K562 (cell line): ENCODE measurements at regions not wholly inside any gene's neighbourhood (a gene's known extent, or its start where the extent isn't known, plus 50 kb on each side); places are given as distances from the start of the nearest gene placed in this dataset.

Experiments used
- ATAC-seq: fragments of 200-7000 bp; cut with Tn5 transposase; 3 replicates; pipeline ENCODE4 v1.9.1; 2020; ENCODE audit warnings: moderate library complexity
- BruUV-seq: library from RNA; stranded (reverse); fragments of 400-500 nt; replicated peaks from 2 replicates; lab custom pipeline; 2021; lab: Mats Ljungman, UMichigan
- CTCF ChIA-PET: fragments of 300-600 bp; formaldehyde crosslinking; extraction: SDS; loops from one replicate; lab custom pipeline; 2021; ENCODE audit warnings: low intra/inter-chr PET ratio; lab: Yijun Ruan, JAX
- POLR2A ChIA-PET: fragments of 300-600, 350-650 bp; sonication (Branson Sonifier 250); formaldehyde crosslinking; extraction: SDS; loops from one replicate; lab custom pipeline; 2021; ENCODE audit warnings: antibody characterized with exemption, inconsistent platforms; lab: Yijun Ruan, JAX
- DNase-seq, 4 experiments: peaks; one replicate each; pipeline versions ENCODE4 v3.0.0 to v3.0.0-alpha.2; 2011 to 2018; ENCODE audit warnings: low spot score in 3 of 4, mixed read lengths in 3 of 4; ENCODE audit errors: extremely low read depth in 1 of 4
- FAIRE-seq: peaks from 2 replicates; lab custom pipeline; 2011; peaks lifted over from hg19 to GRCh38; lab: Jason Lieb, UNC
- H2AFZ ChIP-seq: 2 replicates; pipeline ENCODE4 v1.6.0; 2011; ENCODE audit warnings: low read depth, low read length, control low read depth, inconsistent platforms
- H3K27ac ChIP-seq: fragments of 200-600 bp; 3 replicates; pipeline ENCODE4 v1.8.0; 2011; ENCODE audit warnings: low read depth, mild to moderate bottlenecking, control low read depth, inconsistent platforms, low read length, moderate library complexity, mixed read lengths; ENCODE audit errors: extremely low read depth
- H3K27me3 ChIP-seq, 2 experiments: fragments of 300-600 bp in 1 of 2; 2 replicates in 1 of 2; 3 replicates in 1 of 2; pipeline versions ENCODE4 v1.6.0 to v1.8.0; 2011; ENCODE audit warnings: inconsistent platforms in 2 of 2, low read length in 2 of 2, mild to moderate bottlenecking in 1 of 2, mixed read lengths in 1 of 2, moderate library complexity in 1 of 2; ENCODE audit not compliant: control insufficient read depth in 2 of 2, insufficient read depth in 2 of 2
- H3K36me3 ChIP-seq: fragments of 300-600 bp; 3 replicates; pipeline ENCODE4 v1.8.0; 2011; ENCODE audit warnings: mild to moderate bottlenecking, low read length, inconsistent platforms; ENCODE audit not compliant: control insufficient read depth, insufficient read depth
- H3K4me1 ChIP-seq, 2 experiments: fragments of 200-600 bp in 1 of 2; replicated peaks in 1 of 2; 2 replicates in 1 of 2; 3 replicates in 1 of 2; pipeline versions ENCODE4 v1.5.1 to v1.8.0; 2011; ENCODE audit warnings: inconsistent platforms in 2 of 2, low read length in 2 of 2, mild to moderate bottlenecking in 1 of 2, mixed read lengths in 1 of 2, moderate library complexity in 1 of 2; ENCODE audit not compliant: control insufficient read depth in 2 of 2, insufficient read depth in 2 of 2
- H3K4me2 ChIP-seq: 2 replicates; pipeline ENCODE4 v1.6.1; 2011; ENCODE audit warnings: low read length, control low read depth, inconsistent platforms, mixed read lengths; ENCODE audit not compliant: insufficient read depth
- H3K4me3 ChIP-seq: fragments of 200-600 bp; sonication (generic), shearing (Covaris generic); 2 replicates; pipeline ENCODE4 v1.5.1; 2016; ENCODE audit warnings: control low read depth, inconsistent platforms
- H3K79me2 ChIP-seq: fragments of 200-600 bp; 3 replicates; pipeline ENCODE4 v1.8.0; 2011; ENCODE audit warnings: low read length, inconsistent platforms; ENCODE audit not compliant: control insufficient read depth, insufficient read depth
- H3K9ac ChIP-seq, 2 experiments: 2 replicates each; pipeline versions ENCODE4 v1.6.0 to v1.6.1; 2011; ENCODE audit warnings: low read depth in 2 of 2, low read length in 2 of 2, control low read depth in 1 of 2, inconsistent platforms in 1 of 2, mild to moderate bottlenecking in 1 of 2, mixed read lengths in 1 of 2; ENCODE audit not compliant: insufficient read depth in 1 of 2
- H3K9me1 ChIP-seq: one replicate; pipeline ENCODE4 v1.6.0; 2011; ENCODE audit warnings: inconsistent platforms, mild to moderate bottlenecking, low read length, moderate library complexity; ENCODE audit not compliant: control insufficient read depth, insufficient read depth
- H3K9me3 ChIP-seq: replicated peaks from 2 replicates; pipeline ENCODE4 v1.5.1; 2011; ENCODE audit warnings: low read depth, low read length, inconsistent platforms; ENCODE audit not compliant: control insufficient read depth, insufficient read depth
- H4K20me1 ChIP-seq: replicated peaks from 2 replicates; pipeline ENCODE4 v1.6.1; 2011; ENCODE audit warnings: low read length, inconsistent platforms, mixed read lengths; ENCODE audit not compliant: control insufficient read depth, insufficient read depth
- CBFA2T3 ChIP-seq: fragments of 450-650 bp; IDR thresholded peaks from 2 replicates; pipeline ENCODE4 v1.6.1; 2017
- CEBPB ChIP-seq: fragments of 450-650 bp; IDR thresholded peaks from 2 replicates; pipeline ENCODE4 v1.6.1; 2016; ENCODE audit warnings: missing genetic modification characterization, missing compliant biosample characterization
- EWSR1 ChIP-seq: fragments of 450-650 bp; IDR thresholded peaks from 2 replicates; pipeline ENCODE4 v1.6.1; 2018; ENCODE audit warnings: borderline replicate concordance, mild to moderate bottlenecking, low read depth, moderate library complexity; ENCODE audit not compliant: partially characterized antibody
- FOSL1 ChIP-seq: fragments of 200-800 bp; sonication (Bioruptor generic); conservative IDR thresholded peaks from 2 replicates; pipeline ENCODE4 v1.6.1; 2016; ENCODE audit warnings: missing genetic modification characterization, missing compliant biosample characterization
- HNRNPH1 ChIP-seq: fragments of 200-400 bp; formaldehyde crosslinking; optimal IDR thresholded peaks from 2 replicates; pipeline ENCODE3; 2017; ENCODE audit warnings: low read depth, mild to moderate bottlenecking, low read length, moderate library complexity
- ZFPM2 ChIP-seq: fragments of 250-450 bp; sonication (Bioruptor Pico); IDR thresholded peaks from 2 replicates; pipeline ENCODE4 v1.5.1; 2022; ENCODE audit warnings: mild to moderate bottlenecking
- ZNF561 ChIP-seq: fragments of 450-650 bp; formaldehyde crosslinking; conservative IDR thresholded peaks from 2 replicates; pipeline ENCODE4 v1.4.0; 2020; ENCODE audit warnings: mild to moderate bottlenecking, moderate library complexity
- ZNF79 ChIP-seq: fragments of 250-450 bp; sonication (Bioruptor Pico); IDR thresholded peaks from 2 replicates; pipeline ENCODE4 v1.4.0; 2020; ENCODE audit warnings: low read depth, mild to moderate bottlenecking, moderate library complexity
- WGBS: fragments of 100-300 bp; shearing (Covaris generic); methylation state at CpG from one replicate; pipeline ENCODE4 v1.1.6; 2016; ENCODE audit warnings: low coverage, mixed read lengths; ENCODE audit not compliant: insufficient coverage; ENCODE audit errors: missing lambda C conversion rate; 5-methylcytosine and 5-hydroxymethylcytosine counted together
- in situ Hi-C: fragments of 300-500 bp; cut with MboI; formaldehyde crosslinking; loops from 4 replicates; pipeline ENCODE4 v1.15.0; 2018; ENCODE audit warnings: inconsistent platforms, mixed read lengths
- intact Hi-C: fragments of 100-400 bp; cut with micrococcal nuclease; formaldehyde crosslinking; loops from 2 replicates; pipeline ENCODE4 v1.14.2; 2022

- no peaks in the 10 kb centered on the region for H3K79me2 ChIP-seq
- no peak for FAIRE-seq
- no peak overlapping the region for H3K9ac ChIP-seq
- H4K20me1 ChIP-seq = no peaks in the 10 kb centered on the region; the same call in 1 of the 2 replicates
- no peak for TF ChIP-seq HNRNPH1
- no peak for TF ChIP-seq CBFA2T3
- no peak for TF ChIP-seq CEBPB (tag)
- no peak for TF ChIP-seq FOSL1 (tag)
- no peak for TF ChIP-seq ZNF561 (CRISPR knock-in tag)
- no peak for TF ChIP-seq ZNF79 (CRISPR knock-in tag)
- TF ChIP-seq EWSR1 = no peak
- no peak for TF ChIP-seq ZFPM2 (CRISPR knock-in tag)
- TF ChIP-seq, all 486 proteins: peak for 0
- Histone ChIP-seq H3K4me2 (no peak overlapping the region), H3K36me3 (no peaks in the 10 kb centered on the region), H3K4me1 (peaks cover 0 to 6% of the 10 kb centered on the region in 2 experiments; a peak in 1 of 5 replicates), H3K9me3 (no peaks in the 10 kb centered on the region), H3K4me3 (no peak overlapping the region), H2AFZ (no peak overlapping the region), H3K27me3 (peaks cover 0 to 16% of the 10 kb centered on the region in 2 experiments; a peak in 2 of 5 replicates), H3K9me1 (no peaks in the 10 kb centered on the region), H3K27ac (no peak overlapping the region)
- ChIA-PET POLR2A (no interaction called here), CTCF (no interaction called here)
- no TSS peak for BruUV-seq
- 0% methylated on average over 5 of the region's 5 CpGs for WGBS
- intact Hi-C loops = no loop called here
- DNase-seq (no peak), ATAC-seq (no peak)
- in situ Hi-C loops = no loop called here
Observed at GRCh38 chr13:33352041-33352440, 66.5 kb upstream of the STARD13 start.
